ENCODE measurements at regions not wholly inside any gene's neighbourhood (a gene's known extent, or its start where the extent isn't known, plus 50 kb on each side); places are given as distances from the start of the nearest gene placed in this dataset.

- no peak for TF ChIP-seq CTCF (conservative IDR thresholded peaks at IDR 0.05)
- H3K27ac ChIP-seq = no peak overlapping the region
These were observed 120.1 kb upstream of the GAS1 start for GRCh38 chr9:87067426-87067825.

GRCh38 chr9:87068177-87068840 is 121.0 kb upstream of the GAS1 start:
- H3K27ac ChIP-seq = no peak overlapping the region
- no peak for TF ChIP-seq CTCF (conservative IDR thresholded peaks at IDR 0.05)

GRCh38 chr9:87069690-87070089 is 122.4 kb upstream of the GAS1 start:
- no peak overlapping the region for H3K27ac ChIP-seq
- TF ChIP-seq CTCF (conservative IDR thresholded peaks at IDR 0.05) = no peak

DNA sequence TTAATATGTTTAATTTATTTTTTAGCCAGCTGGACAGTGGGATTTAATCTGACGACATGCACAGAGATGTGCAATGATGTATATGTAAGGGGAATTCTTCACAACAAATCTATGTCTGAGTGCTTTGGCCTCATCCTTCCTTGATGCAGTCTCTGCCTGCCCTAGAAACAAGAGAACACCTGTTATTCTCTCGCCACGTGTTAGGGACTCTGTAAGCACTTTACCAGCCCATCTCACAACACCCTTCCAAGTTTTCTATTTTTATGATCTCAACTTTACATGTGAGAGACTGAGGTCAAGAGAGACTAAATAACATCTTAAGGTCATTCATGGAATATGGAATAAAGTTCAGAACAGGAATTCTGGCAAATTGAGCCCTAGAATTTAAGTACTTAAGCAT is 123.0 kb upstream of the GAS1 start:
- H3K27ac ChIP-seq = no peak overlapping the region
- no peak for TF ChIP-seq CTCF (conservative IDR thresholded peaks at IDR 0.05)

DNA sequence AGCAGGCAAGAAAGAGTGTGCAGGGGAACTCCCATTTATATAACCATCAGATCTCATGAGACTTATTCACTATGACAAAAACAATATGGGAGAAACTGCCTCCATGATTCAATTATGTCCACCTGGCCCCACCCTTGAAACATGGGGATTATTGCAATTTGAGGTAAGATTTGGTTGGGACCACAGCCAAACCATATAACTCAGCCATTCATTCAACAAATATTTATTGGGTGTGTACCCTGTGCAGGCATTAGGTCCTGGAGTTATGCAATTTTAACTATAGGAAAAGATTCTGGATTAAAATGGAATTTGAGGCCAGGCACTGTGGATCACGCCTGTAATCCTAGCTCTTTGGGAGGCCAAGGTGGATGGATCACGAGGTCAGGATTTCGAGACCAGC is 124.2 kb upstream of the GAS1 start:
- no peak for TF ChIP-seq CTCF (conservative IDR thresholded peaks at IDR 0.05)
- no peak overlapping the region for H3K27ac ChIP-seq

DNA sequence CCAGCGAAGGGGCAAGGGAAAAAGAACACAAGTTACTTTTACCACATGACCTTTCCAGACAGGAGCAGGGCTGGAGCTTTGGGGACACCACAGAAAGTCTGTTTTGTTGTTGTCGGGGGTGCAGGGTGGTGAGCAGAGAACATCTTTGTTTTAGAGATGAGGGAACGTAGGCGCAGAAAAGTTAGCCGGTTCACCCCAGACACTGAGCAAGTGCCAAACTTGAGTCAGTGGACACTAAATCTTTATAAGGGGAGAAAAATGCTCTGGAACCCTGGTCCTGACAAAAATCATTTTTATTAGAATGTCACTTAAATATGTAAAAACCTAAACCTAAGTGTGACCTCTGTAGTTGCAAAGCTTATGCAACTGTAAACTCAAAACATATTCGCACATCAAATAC is 126.4 kb upstream of the GAS1 start:
- H3K27ac ChIP-seq = no peak overlapping the region
- no peak for TF ChIP-seq CTCF (conservative IDR thresholded peaks at IDR 0.05)

DNA sequence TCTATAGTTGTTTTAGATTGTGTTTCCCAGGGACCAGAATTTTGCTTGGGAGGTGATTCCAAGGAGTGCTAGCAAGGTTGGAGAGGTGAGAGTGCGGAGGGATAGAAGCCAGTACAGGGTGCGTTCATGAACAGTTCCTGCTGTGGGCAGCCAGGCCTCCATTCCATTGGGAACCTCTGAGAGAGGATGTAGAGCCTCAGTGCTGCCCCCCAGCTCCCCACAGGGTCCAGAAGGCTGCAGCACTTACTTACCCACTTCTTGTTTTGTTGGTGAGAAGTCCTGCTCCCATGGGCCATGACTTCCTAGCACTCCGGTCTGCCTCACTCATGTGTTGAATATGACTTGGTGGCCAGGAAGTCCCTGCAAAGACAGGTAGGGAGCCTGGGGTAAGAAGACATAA is 128.2 kb upstream of the GAS1 start:
- no peak overlapping the region for H3K27ac ChIP-seq
- no peak for TF ChIP-seq CTCF (conservative IDR thresholded peaks at IDR 0.05)

All from VCaP (cell line).